ENCODE measurements at regions not wholly inside any gene's neighbourhood (a gene's known extent, or its start where the extent isn't known, plus 50 kb on each side); places are given as distances from the start of the nearest gene placed in this dataset.

DNA sequence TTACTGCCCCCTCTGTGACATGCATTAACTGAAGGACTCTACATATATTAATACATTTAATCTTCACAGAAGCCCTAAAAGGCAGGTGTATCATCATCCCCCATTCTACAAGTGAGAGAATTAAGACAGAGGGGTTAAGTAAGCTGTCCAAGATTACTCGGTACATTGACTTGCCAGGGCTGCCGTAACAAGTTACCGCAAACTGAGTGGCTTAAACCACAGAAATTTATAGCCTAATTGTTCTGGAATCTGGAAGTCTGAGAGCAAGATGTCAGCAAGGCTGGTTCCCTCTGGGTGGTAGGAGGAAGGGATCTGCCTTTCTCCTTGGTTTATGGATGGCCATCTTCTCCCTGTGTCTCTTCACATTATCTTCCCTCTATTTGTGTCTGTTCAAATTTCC lies 605.5 kb downstream of the EPHA4 start:
- H3K9me3 Mint-ChIP-seq: peaks cover 3% of the 10 kb centered on the region
- H3K36me3 Mint-ChIP-seq: no peaks in the 10 kb centered on the region
- no peak overlapping the region for H3K27ac Mint-ChIP-seq
- no peak overlapping the region for H3K4me3 Mint-ChIP-seq
- no peaks in the 10 kb centered on the region for H3K4me1 Mint-ChIP-seq
- DNase-seq: no peak
- H3K27me3 Mint-ChIP-seq: no peaks in the 10 kb centered on the region

DNA sequence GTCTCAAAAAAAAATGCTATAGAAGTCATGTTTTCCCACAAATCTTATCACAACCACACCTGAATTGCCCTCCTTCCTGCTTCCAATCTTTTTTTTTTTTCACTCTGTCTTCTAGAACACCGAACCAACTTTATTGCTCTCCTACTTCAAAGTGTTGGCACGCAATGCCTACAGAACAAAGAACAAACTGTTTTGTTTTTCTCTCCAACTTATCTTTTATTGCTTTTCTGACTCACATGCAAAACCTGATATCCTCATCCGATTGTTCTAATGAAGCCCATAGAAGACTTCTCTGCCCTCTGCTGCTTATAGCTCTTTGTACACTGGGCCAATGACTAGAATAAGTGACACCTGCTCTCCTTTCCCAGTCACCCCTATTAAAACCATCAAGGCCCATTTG lies 602.8 kb downstream of the EPHA4 start:
- H3K4me1 Mint-ChIP-seq: no peaks in the 10 kb centered on the region
- no peak overlapping the region for H3K4me3 Mint-ChIP-seq
- H3K9me3 Mint-ChIP-seq: peaks cover 3% of the 10 kb centered on the region
- no peaks in the 10 kb centered on the region for H3K36me3 Mint-ChIP-seq
- H3K27me3 Mint-ChIP-seq: no peaks in the 10 kb centered on the region
- no peak overlapping the region for H3K27ac Mint-ChIP-seq
- DNase-seq: no peak

GRCh38 chr2:220980966-220981675 lies 591.0 kb downstream of the EPHA4 start:
- no peaks in the 10 kb centered on the region for H3K36me3 Mint-ChIP-seq
- H3K27me3 Mint-ChIP-seq: peaks cover 6% of the 10 kb centered on the region
- no peak overlapping the region for H3K27ac Mint-ChIP-seq
- H3K4me1 Mint-ChIP-seq: no peaks in the 10 kb centered on the region
- DNase-seq: no peak
- peaks cover 5% of the 10 kb centered on the region for H3K9me3 Mint-ChIP-seq
- H3K4me3 Mint-ChIP-seq: no peak overlapping the region

DNA sequence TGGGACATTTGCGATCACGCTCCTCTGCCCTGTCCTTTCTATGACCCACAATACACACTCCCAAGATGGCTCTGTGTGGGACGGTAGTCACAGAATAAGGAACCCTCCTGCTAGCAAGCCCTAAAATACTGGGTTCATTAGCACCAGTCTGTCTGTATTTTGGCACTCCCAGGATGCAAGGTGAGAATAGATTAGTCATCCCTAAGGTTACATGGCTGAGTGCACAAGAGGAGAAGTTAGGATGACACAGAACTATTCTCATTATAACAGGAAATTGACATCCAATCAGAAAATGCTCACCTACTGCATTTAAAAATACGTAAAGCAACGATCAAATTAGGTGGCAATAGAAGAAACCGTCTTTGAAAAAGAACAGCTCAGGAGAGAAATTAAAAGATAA lies 590.2 kb downstream of the EPHA4 start:
- no peaks in the 10 kb centered on the region for H3K36me3 Mint-ChIP-seq
- H3K9me3 Mint-ChIP-seq: peaks cover 5% of the 10 kb centered on the region
- DNase-seq: no peak
- H3K4me1 Mint-ChIP-seq: no peaks in the 10 kb centered on the region
- H3K27me3 Mint-ChIP-seq: peaks cover 6% of the 10 kb centered on the region
- no peak overlapping the region for H3K4me3 Mint-ChIP-seq
- H3K27ac Mint-ChIP-seq: no peak overlapping the region

DNA sequence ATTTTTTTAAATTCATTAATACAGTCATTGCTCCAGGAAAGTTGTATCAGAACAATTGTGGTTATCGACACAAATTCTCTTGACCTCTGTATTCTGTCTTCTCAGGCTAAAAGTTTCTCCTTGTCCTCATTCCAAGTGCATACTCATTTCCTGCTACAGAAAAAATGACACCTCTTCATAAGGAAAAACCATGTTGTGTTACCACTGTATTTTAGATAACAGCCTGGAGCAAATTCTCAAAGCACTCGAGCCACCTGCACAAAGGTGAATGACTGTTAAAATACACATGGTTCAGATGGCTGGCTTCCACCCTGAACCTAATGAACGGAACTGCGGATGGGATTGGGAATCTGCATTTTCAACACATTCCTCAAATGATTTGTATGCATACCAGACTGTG lies 586.5 kb downstream of the EPHA4 start:
- H3K4me3 Mint-ChIP-seq: no peak overlapping the region
- H3K27me3 Mint-ChIP-seq: peaks cover 6% of the 10 kb centered on the region
- no peaks in the 10 kb centered on the region for H3K36me3 Mint-ChIP-seq
- no peaks in the 10 kb centered on the region for H3K9me3 Mint-ChIP-seq
- H3K4me1 Mint-ChIP-seq: no peaks in the 10 kb centered on the region
- DNase-seq: no peak
- H3K27ac Mint-ChIP-seq: no peak overlapping the region

DNA sequence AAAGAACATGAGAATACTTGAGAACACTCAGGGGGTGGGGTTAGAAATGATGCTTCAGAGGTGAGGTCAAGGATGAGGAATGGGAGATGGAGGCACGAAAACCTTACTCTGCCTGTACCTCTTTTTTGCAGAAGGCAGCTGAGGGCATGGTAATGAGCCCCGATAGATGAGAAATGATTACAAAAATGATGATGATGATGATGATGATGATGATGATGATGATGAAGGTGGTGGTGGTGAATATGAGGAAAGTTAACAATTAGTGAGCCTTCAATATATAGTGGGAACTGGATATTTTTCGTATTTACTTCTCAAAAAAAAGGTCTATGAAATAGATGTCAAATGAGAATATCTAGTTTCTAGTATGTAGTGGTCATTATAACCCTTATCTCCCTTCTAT lies 584.3 kb downstream of the EPHA4 start:
- DNase-seq: no peak
- Mint-ChIP-seq H3K4me3 (no peak overlapping the region), H3K27me3 (peaks cover 4% of the 10 kb centered on the region), H3K9me3 (no peaks in the 10 kb centered on the region), H3K36me3 (no peaks in the 10 kb centered on the region), H3K4me1 (no peaks in the 10 kb centered on the region), H3K27ac (no peak overlapping the region)

DNA sequence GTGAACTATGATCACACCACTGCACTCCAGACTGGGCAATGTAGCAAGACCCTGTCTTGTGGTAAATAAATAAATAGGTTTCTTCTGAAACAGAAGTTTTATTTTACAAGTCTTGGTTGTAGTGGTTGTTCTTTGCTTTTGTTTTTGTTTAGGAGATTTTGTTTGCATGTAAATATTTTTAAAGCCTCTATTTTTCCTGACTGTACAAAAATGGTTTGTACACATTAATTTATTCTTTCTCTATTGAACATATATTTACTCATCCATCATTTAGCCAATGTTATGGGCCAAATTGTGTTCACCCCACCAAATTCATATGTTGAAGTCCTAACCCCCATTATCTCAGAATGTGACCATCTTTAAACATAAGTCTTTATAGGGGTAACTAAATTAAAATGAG lies 580.1 kb downstream of the EPHA4 start:
- H3K27ac Mint-ChIP-seq: no peak overlapping the region
- no peaks in the 10 kb centered on the region for H3K36me3 Mint-ChIP-seq
- no peak overlapping the region for H3K4me3 Mint-ChIP-seq
- H3K4me1 Mint-ChIP-seq: no peaks in the 10 kb centered on the region
- DNase-seq: no peak
- peaks cover 3% of the 10 kb centered on the region for H3K27me3 Mint-ChIP-seq
- H3K9me3 Mint-ChIP-seq: no peaks in the 10 kb centered on the region

- Mint-ChIP-seq H3K27me3 (peaks cover 3% of the 10 kb centered on the region), H3K36me3 (no peaks in the 10 kb centered on the region), H3K4me1 (no peaks in the 10 kb centered on the region), H3K4me3 (no peak overlapping the region), H3K9me3 (no peaks in the 10 kb centered on the region), H3K27ac (no peak overlapping the region)
- no peak for DNase-seq
These were observed 577.3 kb downstream of the EPHA4 start for GRCh38 chr2:220994846-220995245.

GRCh38 chr2:220995581-220995980 lies 576.5 kb downstream of the EPHA4 start:
- no peak overlapping the region for H3K27ac Mint-ChIP-seq
- no peak for DNase-seq
- H3K36me3 Mint-ChIP-seq: no peaks in the 10 kb centered on the region
- no peaks in the 10 kb centered on the region for H3K9me3 Mint-ChIP-seq
- peaks cover 3% of the 10 kb centered on the region for H3K27me3 Mint-ChIP-seq
- H3K4me1 Mint-ChIP-seq: no peaks in the 10 kb centered on the region
- H3K4me3 Mint-ChIP-seq: no peak overlapping the region

GRCh38 chr2:220998156-220998555 lies 573.9 kb downstream of the EPHA4 start:
- Mint-ChIP-seq H3K27me3 (peaks cover 3% of the 10 kb centered on the region), H3K27ac (no peak overlapping the region), H3K4me3 (no peak overlapping the region), H3K9me3 (no peaks in the 10 kb centered on the region), H3K36me3 (no peaks in the 10 kb centered on the region), H3K4me1 (no peaks in the 10 kb centered on the region)
- no peak for DNase-seq

DNA sequence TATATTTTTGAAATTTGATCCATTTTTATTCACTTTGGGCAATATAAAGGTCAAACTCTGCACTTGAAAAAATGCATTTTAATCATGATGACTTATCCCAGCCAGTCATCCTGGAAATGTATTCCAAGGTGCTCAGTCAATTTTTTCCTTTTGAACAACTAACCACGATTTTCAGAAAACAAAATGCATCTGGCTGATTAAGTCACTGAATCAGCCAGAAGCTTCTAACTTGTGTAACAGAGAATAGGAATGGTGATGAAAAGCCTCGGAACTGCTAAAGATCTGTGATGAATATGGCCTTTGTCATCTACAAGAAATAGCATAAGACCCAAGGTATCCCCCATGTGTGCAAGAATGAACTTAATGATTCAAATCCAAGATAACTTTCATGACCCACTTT lies 572.7 kb downstream of the EPHA4 start:
- DNase-seq: no peak
- no peaks in the 10 kb centered on the region for H3K9me3 Mint-ChIP-seq
- no peak overlapping the region for H3K27ac Mint-ChIP-seq
- no peaks in the 10 kb centered on the region for H3K27me3 Mint-ChIP-seq
- no peak overlapping the region for H3K4me3 Mint-ChIP-seq
- H3K4me1 Mint-ChIP-seq: no peaks in the 10 kb centered on the region
- no peaks in the 10 kb centered on the region for H3K36me3 Mint-ChIP-seq

GRCh38 chr2:221001381-221001801 lies 570.7 kb downstream of the EPHA4 start:
- Mint-ChIP-seq H3K27me3 (no peaks in the 10 kb centered on the region), H3K27ac (no peak overlapping the region), H3K36me3 (no peaks in the 10 kb centered on the region), H3K4me1 (no peaks in the 10 kb centered on the region), H3K9me3 (no peaks in the 10 kb centered on the region), H3K4me3 (no peak overlapping the region)
- no peak for DNase-seq

DNA sequence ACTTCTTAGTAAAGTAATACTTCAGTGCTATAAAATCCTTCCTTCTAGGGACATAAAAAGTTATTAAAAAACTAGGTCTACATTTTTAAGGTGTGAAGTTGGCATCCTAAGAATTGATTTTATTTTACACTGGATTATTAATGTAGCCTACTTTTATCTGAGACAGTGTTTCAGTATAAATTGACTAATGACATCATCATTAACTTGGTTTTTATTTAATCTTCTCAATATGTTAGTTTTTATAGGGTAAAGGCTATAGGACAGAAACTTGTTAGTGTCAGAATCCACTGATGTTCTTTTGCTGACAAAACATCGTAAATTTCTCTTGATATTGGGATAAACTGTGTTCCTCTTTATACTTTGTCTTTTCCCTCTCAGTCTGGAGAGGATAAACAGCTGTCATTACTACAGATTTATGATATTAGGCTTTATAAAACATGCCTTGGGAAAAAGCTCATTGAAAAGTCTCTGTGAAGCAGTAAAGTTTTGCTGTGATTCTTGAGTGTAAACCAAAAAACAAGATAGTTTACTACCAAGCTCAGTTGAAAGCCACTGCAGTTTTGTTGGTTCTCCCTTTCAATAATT lies 569.9 kb downstream of the EPHA4 start:
- Mint-ChIP-seq H3K36me3 (no peaks in the 10 kb centered on the region), H3K27me3 (no peaks in the 10 kb centered on the region), H3K9me3 (no peaks in the 10 kb centered on the region), H3K27ac (no peak overlapping the region), H3K4me3 (no peak overlapping the region), H3K4me1 (no peaks in the 10 kb centered on the region)
- no peak for DNase-seq

GRCh38 chr2:221005338-221005737 lies 566.8 kb downstream of the EPHA4 start:
- Mint-ChIP-seq H3K9me3 (no peaks in the 10 kb centered on the region), H3K27me3 (no peaks in the 10 kb centered on the region), H3K27ac (no peak overlapping the region), H3K4me1 (no peaks in the 10 kb centered on the region), H3K36me3 (no peaks in the 10 kb centered on the region), H3K4me3 (no peak overlapping the region)
- no peak for DNase-seq

GRCh38 chr2:221006084-221006483 lies 566.0 kb downstream of the EPHA4 start:
- Mint-ChIP-seq H3K4me1 (no peaks in the 10 kb centered on the region), H3K36me3 (no peaks in the 10 kb centered on the region), H3K9me3 (no peaks in the 10 kb centered on the region), H3K27ac (no peak overlapping the region), H3K4me3 (no peak overlapping the region), H3K27me3 (no peaks in the 10 kb centered on the region)
- DNase-seq: no peak

DNA sequence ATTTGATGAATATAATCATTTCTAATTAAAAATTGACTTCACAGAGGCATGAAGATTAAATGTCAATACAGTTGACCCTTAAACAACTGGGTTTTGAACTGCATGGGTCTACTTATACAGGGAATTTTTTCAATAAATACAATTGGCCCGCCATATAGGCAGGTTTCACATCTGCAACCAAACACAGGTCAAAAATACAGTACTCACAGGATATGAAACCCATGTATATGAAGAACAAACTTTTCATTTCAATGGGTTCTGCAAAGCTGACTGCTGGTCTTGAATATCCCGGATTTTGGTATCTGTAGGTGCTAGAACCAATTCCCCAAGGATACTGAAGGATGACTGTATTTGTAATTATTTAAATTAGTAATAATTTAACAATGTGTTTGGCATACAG lies 555.6 kb downstream of the EPHA4 start:
- Mint-ChIP-seq H3K27me3 (no peaks in the 10 kb centered on the region), H3K27ac (no peak overlapping the region)

More for the DNA sequence above, 555.6 kb downstream of the EPHA4 start:
- no peak overlapping the region for H3K4me3 Mint-ChIP-seq
- H3K9me3 Mint-ChIP-seq: no peaks in the 10 kb centered on the region
- no peaks in the 10 kb centered on the region for H3K36me3 Mint-ChIP-seq
- H3K4me1 Mint-ChIP-seq: no peaks in the 10 kb centered on the region
- no peak for DNase-seq

All from activated naive CD8-positive, alpha-beta T cell treated with anti-CD3 and anti-CD28 coated beads for 36 hours (primary cell).